Adrenal gland (tissue), 9 donors: ENCODE measurements at regions not wholly inside any gene's neighbourhood (a gene's known extent, or its start where the extent isn't known, plus 50 kb on each side); places are given as distances from the start of the nearest gene placed in this dataset.

Source experiments
- DNase-seq, 7 donors: peaks; one replicate each; pipeline ENCODE4 v3.0.0-alpha.2; 2019 to 2020
- H3K27ac ChIP-seq, 5 donors: fragments of 200-600 bp; sonication (generic) in 4 of 5; 1 replicate in 3 of 5; 2 replicates in 2 of 5; pipeline versions ENCODE4 v1.5.1 to v1.8.0; 2016 to 2020; ENCODE audit warnings: mild to moderate bottlenecking in 1 of 5
- H3K27me3 ChIP-seq: fragments of 200-600 bp; 2 replicates; pipeline ENCODE4 v1.8.0; 2021
- H3K36me3 ChIP-seq, 2 donors: fragments of 200-600 bp; replicated peaks in 1 of 2; 1 replicate in 1 of 2; 2 replicates in 1 of 2; pipeline versions ENCODE4 v1.5.1 to v1.8.0; 2018 to 2022
- H3K4me1 ChIP-seq, 2 donors: fragments of 200-600 bp; replicated peaks in 1 of 2; 1 replicate in 1 of 2; 2 replicates in 1 of 2; pipeline versions ENCODE4 v1.5.1 to v1.8.0; 2018 to 2021
- H3K4me3 ChIP-seq, 4 donors: fragments of 200-600 bp; sonication (generic) in 3 of 4; one replicate each; pipeline ENCODE4 v1.5.1; 2016 to 2018
- H3K9me3 ChIP-seq, 3 donors: fragments of 200-600 bp; sonication (generic) in 1 of 3; replicated peaks in 1 of 3; 1 replicate in 2 of 3; 2 replicates in 1 of 3; pipeline versions ENCODE4 v1.5.1 to v1.8.0; 2016 to 2021
- POLR2A ChIP-seq, 2 donors: fragments of 450-650 bp; IDR thresholded peaks; one replicate each; pipeline ENCODE4 v1.6.1; 2017; ENCODE audit warnings: antibody characterized with exemption in 2 of 2, mild to moderate bottlenecking in 2 of 2, moderate library complexity in 1 of 2
- WGBS, 4 donors: extraction: QIAGEN DNeasy Blood & Tissue Kit in 2 of 4; methylation state at CpG; one replicate each; pipeline versions ENCODE4 v1.1.5 to v1.1.7; 2013 to 2017; 5-methylcytosine and 5-hydroxymethylcytosine counted together
- intact Hi-C, 2 donors: fragments of 100-400 bp; cut with DNase I; formaldehyde crosslinking; loops; one replicate each; pipeline versions ENCODE4 v1.14.1 to v1.15.0; 2022 to 2023
- TF ChIP-seq, protein P1 (sequence below), 6 experiments: fragments of 450-650 bp in 4 of 6; fragments of 200-600 bp in 2 of 6; sonication (generic) in 1 of 6; IDR thresholded peaks; 1 replicate in 5 of 6; 2 replicates in 1 of 6; pipeline versions ENCODE4 v1.5.1 to v1.8.0; 2016 to 2021; ENCODE audit warnings: antibody characterized with exemption in 6 of 6, mild to moderate bottlenecking in 2 of 6, moderate library complexity in 1 of 6
- donor health status: healthy with polysubstance abuse.
- donor health status: Bipolar disorder and iron deficiency.
- donor health status: DM: yes; HTN: yes; CAD: no.
- donor health status: DM: no; HTN: no; CAD: no.
- donor health status: DM: no; HTN: no; CAD: no.

- Histone ChIP-seq H3K27ac (no peak overlapping the region), H3K9me3 (no peaks in the 10 kb centered on the region), H3K4me3 (no peak overlapping the region), H3K27me3 (peaks cover 9% of the 10 kb centered on the region), H3K4me1 (no peaks in the 10 kb centered on the region), H3K36me3 (no peaks in the 10 kb centered on the region)
- DNase-seq, result no peak
- WGBS, 4 donors, result 43 to 52% (median 50%) methylated on average over 3 of the region's 3 CpGs
- no peak for TF ChIP-seq POLR2A (IDR thresholded peaks at IDR 0.05)
- TF ChIP-seq, protein P1, sequence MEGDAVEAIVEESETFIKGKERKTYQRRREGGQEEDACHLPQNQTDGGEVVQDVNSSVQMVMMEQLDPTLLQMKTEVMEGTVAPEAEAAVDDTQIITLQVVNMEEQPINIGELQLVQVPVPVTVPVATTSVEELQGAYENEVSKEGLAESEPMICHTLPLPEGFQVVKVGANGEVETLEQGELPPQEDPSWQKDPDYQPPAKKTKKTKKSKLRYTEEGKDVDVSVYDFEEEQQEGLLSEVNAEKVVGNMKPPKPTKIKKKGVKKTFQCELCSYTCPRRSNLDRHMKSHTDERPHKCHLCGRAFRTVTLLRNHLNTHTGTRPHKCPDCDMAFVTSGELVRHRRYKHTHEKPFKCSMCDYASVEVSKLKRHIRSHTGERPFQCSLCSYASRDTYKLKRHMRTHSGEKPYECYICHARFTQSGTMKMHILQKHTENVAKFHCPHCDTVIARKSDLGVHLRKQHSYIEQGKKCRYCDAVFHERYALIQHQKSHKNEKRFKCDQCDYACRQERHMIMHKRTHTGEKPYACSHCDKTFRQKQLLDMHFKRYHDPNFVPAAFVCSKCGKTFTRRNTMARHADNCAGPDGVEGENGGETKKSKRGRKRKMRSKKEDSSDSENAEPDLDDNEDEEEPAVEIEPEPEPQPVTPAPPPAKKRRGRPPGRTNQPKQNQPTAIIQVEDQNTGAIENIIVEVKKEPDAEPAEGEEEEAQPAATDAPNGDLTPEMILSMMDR (IDR thresholded peaks at IDR 0.05), result no peak
- intact Hi-C loops, result no loop called here
Measured at GRCh38 chr9:33651125-33651524, 127.1 kb downstream of the ANKRD18B start.

GRCh38 chr9:33659921-33660320 is 135.4 kb upstream of the PRSS3 start:
- H3K4me1 ChIP-seq, result no peaks in the 10 kb centered on the region
- WGBS, 4 donors, result 50 to 85% (median 76%) methylated on average over 1 of the region's 1 CpG
- no peaks in the 10 kb centered on the region for H3K36me3 ChIP-seq
- intact Hi-C loops, result no loop called here
- no peak overlapping the region for H3K4me3 ChIP-seq
- no peak for TF ChIP-seq POLR2A (IDR thresholded peaks at IDR 0.05)
- TF ChIP-seq, protein P1 (IDR thresholded peaks at IDR 0.05), result no peak
- no peaks in the 10 kb centered on the region for H3K9me3 ChIP-seq
- H3K27me3 ChIP-seq, result peaks cover under 1% of the 10 kb centered on the region
- no peak overlapping the region for H3K27ac ChIP-seq
- no peak for DNase-seq

GRCh38 chr9:33660772-33661171 is 134.6 kb upstream of the PRSS3 start:
- no peak overlapping the region for H3K27ac ChIP-seq
- H3K4me3 ChIP-seq, result no peak overlapping the region
- no peak for DNase-seq
- TF ChIP-seq, protein P1 (IDR thresholded peaks at IDR 0.05), result no peak
- no peak for TF ChIP-seq POLR2A (IDR thresholded peaks at IDR 0.05)
- H3K36me3 ChIP-seq, result no peaks in the 10 kb centered on the region
- no peaks in the 10 kb centered on the region for H3K4me1 ChIP-seq
- intact Hi-C loops, result no loop called here
- H3K9me3 ChIP-seq, result no peaks in the 10 kb centered on the region
- WGBS, 4 donors, result 73 to 79% (median 75%) methylated on average over 3 of the region's 3 CpGs
- no peaks in the 10 kb centered on the region for H3K27me3 ChIP-seq

DNA sequence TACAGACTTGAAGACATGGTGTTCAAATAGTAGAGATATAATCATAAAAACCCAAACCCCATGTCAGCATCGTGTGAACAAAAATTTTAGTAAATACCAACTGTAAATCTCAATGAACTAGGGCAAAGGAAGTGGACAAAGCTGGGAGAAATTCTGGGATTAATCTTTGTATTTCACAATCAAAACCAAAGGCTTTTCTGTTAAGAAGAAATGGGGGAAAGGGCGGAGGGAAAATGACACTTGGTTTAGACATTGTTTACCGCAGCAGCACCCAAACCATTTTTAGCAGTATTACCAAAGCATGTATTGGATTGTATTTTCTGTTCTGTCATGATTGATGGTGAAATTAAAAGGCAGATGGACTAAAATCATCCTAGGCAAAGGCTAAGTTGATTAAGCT is 134.2 kb upstream of the PRSS3 start:
- no peaks in the 10 kb centered on the region for H3K36me3 ChIP-seq
- DNase-seq, result no peak
- no peaks in the 10 kb centered on the region for H3K27me3 ChIP-seq
- intact Hi-C loops, result no loop called here
- H3K27ac ChIP-seq, result no peak overlapping the region
- TF ChIP-seq, protein P1 (IDR thresholded peaks at IDR 0.05), result no peak
- no peak for TF ChIP-seq POLR2A (IDR thresholded peaks at IDR 0.05)
- WGBS, 4 donors, result 75 to 78% (median 76%) methylated on average over 3 of the region's 3 CpGs
- no peak overlapping the region for H3K4me3 ChIP-seq
- no peaks in the 10 kb centered on the region for H3K9me3 ChIP-seq
- no peaks in the 10 kb centered on the region for H3K4me1 ChIP-seq
